BJ (cell line): ENCODE measurements at regions not wholly inside any gene's neighbourhood (a gene's known extent, or its start where the extent isn't known, plus 50 kb on each side); places are given as distances from the start of the nearest gene placed in this dataset.
A peak's percentile ranks its signal among the peaks of the same experiment; 100 is the strongest.

Source experiments
- CTCF ChIA-PET: fragments of 350-600 bp; formaldehyde crosslinking; extraction: SDS; loops from one replicate; lab custom pipeline; 2021; ENCODE audit warnings: antibody characterized with exemption, inconsistent platforms; lab: Yijun Ruan, JAX
- POLR2A ChIA-PET: fragments of 300-600 bp; sonication (Branson Sonifier 250); formaldehyde crosslinking; extraction: SDS; loops from one replicate; lab custom pipeline; 2021; ENCODE audit warnings: antibody characterized with exemption; lab: Charles Lee
- DNase-seq: peaks from one replicate; pipeline ENCODE4 v3.0.0-alpha.2; 2011; ENCODE audit warnings: low read depth
- H3K27me3 ChIP-seq: 2 replicates; pipeline ENCODE4 v1.6.0; 2011; ENCODE audit warnings: low read length; ENCODE audit not compliant: control insufficient read depth, insufficient read depth
- H3K36me3 ChIP-seq: 2 replicates; pipeline ENCODE4 v1.5.1; 2011; ENCODE audit warnings: low read length; ENCODE audit not compliant: control insufficient read depth, insufficient read depth
- H3K4me3 ChIP-seq: 2 replicates; pipeline ENCODE4 v1.5.1; 2011; ENCODE audit warnings: low read depth, mild to moderate bottlenecking, control low read depth, low read length
- CTCF ChIP-seq: IDR thresholded peaks from 2 replicates; pipeline ENCODE4 v1.5.1; 2011; ENCODE audit warnings: low read depth, mild to moderate bottlenecking, control low read depth, inconsistent platforms, low read length, moderate library complexity; ENCODE audit not compliant: insufficient read depth

GRCh38 chr9:73270967-73271721 lies 119.5 kb downstream of the ANXA1 start:
- Histone ChIP-seq H3K36me3 (no peaks in the 10 kb centered on the region), H3K4me3 (no peak overlapping the region), H3K27me3 (no peaks in the 10 kb centered on the region; the same call in 1 of the 2 replicates)
- no peak for TF ChIP-seq CTCF
- peak; percentile 8 for DNase-seq
- ChIA-PET CTCF (interaction anchor here (0.7 kb wide), 1 partner anchor 69 kb away, joined by 4 read pairs; no protein-coding TSS in a partner anchor), POLR2A (no interaction called here)

- H3K27me3 ChIP-seq, result no peaks in the 10 kb centered on the region
- POLR2A ChIA-PET, result no interaction called here
- no peak overlapping the region for H3K4me3 ChIP-seq
- H3K36me3 ChIP-seq, result no peaks in the 10 kb centered on the region
- no peak for DNase-seq
- no peak for TF ChIP-seq CTCF
- CTCF ChIA-PET, result interaction anchor here (0.6 kb wide), 1 partner anchor 54 kb away, joined by 3 read pairs; no protein-coding TSS in a partner anchor
Measured at GRCh38 chr9:73280113-73280512, 128.4 kb downstream of the ANXA1 start.

- no peaks in the 10 kb centered on the region for H3K36me3 ChIP-seq
- POLR2A ChIA-PET, result no interaction called here
- no peak for TF ChIP-seq CTCF
- CTCF ChIA-PET, result no interaction called here
- no peak overlapping the region for H3K4me3 ChIP-seq
- no peaks in the 10 kb centered on the region for H3K27me3 ChIP-seq
- no peak for DNase-seq
Measured at GRCh38 chr9:73284377-73284776, 132.7 kb downstream of the ANXA1 start.

GRCh38 chr9:73294336-73294735 lies 142.7 kb downstream of the ANXA1 start:
- no peak for DNase-seq
- ChIA-PET CTCF (no interaction called here), POLR2A (no interaction called here)
- no peaks in the 10 kb centered on the region for H3K27me3 ChIP-seq
- TF ChIP-seq CTCF, result no peak
- H3K36me3 ChIP-seq, result no peaks in the 10 kb centered on the region
- no peak overlapping the region for H3K4me3 ChIP-seq

GRCh38 chr9:73325983-73326382 lies 174.3 kb downstream of the ANXA1 start:
- POLR2A ChIA-PET, result no interaction called here
- TF ChIP-seq CTCF, result no peak
- no peak overlapping the region for H3K4me3 ChIP-seq
- no peak for DNase-seq
- no peaks in the 10 kb centered on the region for H3K27me3 ChIP-seq
- no peaks in the 10 kb centered on the region for H3K36me3 ChIP-seq
- CTCF ChIA-PET, result no interaction called here
